H9 (cell line): ENCODE measurements at regions not wholly inside any gene's neighbourhood (a gene's known extent, or its start where the extent isn't known, plus 50 kb on each side); places are given as distances from the start of the nearest gene placed in this dataset.
A peak's percentile ranks its signal among the peaks of the same experiment; 100 is the strongest.

Source experiments
- DNase-seq: peaks from one replicate; pipeline ENCODE4 v3.0.0-alpha.2; 2017
- H2AFZ ChIP-seq: one replicate; pipeline ENCODE4 v1.6.1; 2013; ENCODE audit warnings: mild to moderate bottlenecking, low read length, control low read depth, moderate library complexity
- H2AK5ac ChIP-seq: 2 replicates; pipeline ENCODE4 v1.6.1; 2013; ENCODE audit warnings: low read length, control low read depth, mixed read lengths; ENCODE audit not compliant: insufficient read length
- H2BK120ac ChIP-seq: one replicate; pipeline ENCODE4 v1.6.1; 2013; ENCODE audit warnings: low read depth, mild to moderate bottlenecking, low read length, control low read depth, inconsistent platforms; ENCODE audit not compliant: poor library complexity, severe bottlenecking
- H2BK12ac ChIP-seq: 2 replicates; pipeline ENCODE4 v1.6.1; 2013; ENCODE audit warnings: low read length, control low read depth, mixed read lengths, low read depth; ENCODE audit not compliant: insufficient read length
- H2BK15ac ChIP-seq: 2 replicates; pipeline ENCODE4 v1.6.1; 2013; ENCODE audit warnings: low read depth, low read length, control low read depth
- H2BK20ac ChIP-seq: one replicate; pipeline ENCODE4 v1.6.1; 2013; ENCODE audit warnings: low read depth, mild to moderate bottlenecking, low read length, control low read depth, inconsistent platforms; ENCODE audit not compliant: poor library complexity, severe bottlenecking
- H2BK5ac ChIP-seq: 2 replicates; pipeline ENCODE4 v1.6.1; 2013; ENCODE audit warnings: low read length, control low read depth, mixed read lengths; ENCODE audit not compliant: insufficient read length
- H3K14ac ChIP-seq: 2 replicates; pipeline ENCODE4 v1.6.1; 2013; ENCODE audit warnings: low read length, control low read depth; ENCODE audit not compliant: insufficient read depth
- H3K18ac ChIP-seq: 2 replicates; pipeline ENCODE4 v1.6.1; 2013; ENCODE audit warnings: low read depth, mild to moderate bottlenecking, mixed read lengths, low read length, control low read depth; ENCODE audit not compliant: insufficient read length
- H3K23ac ChIP-seq: 2 replicates; pipeline ENCODE4 v1.6.1; 2013; ENCODE audit warnings: low read length, control low read depth, mixed read lengths, low read depth; ENCODE audit not compliant: insufficient read length
- H3K23me2 ChIP-seq: 2 replicates; pipeline ENCODE4 v1.6.1; 2013; ENCODE audit warnings: low read depth, mild to moderate bottlenecking, mixed read lengths, low read length, control low read depth; ENCODE audit not compliant: insufficient read length, poor library complexity, severe bottlenecking
- H3K27ac ChIP-seq: 2 replicates; pipeline ENCODE4 v1.5.1; 2013; ENCODE audit warnings: low read length, control low read depth, mixed read lengths, low read depth; ENCODE audit not compliant: insufficient read length
- H3K27me3 ChIP-seq: 2 replicates; pipeline ENCODE4 v1.6.1; 2013; ENCODE audit warnings: low read length, control low read depth, inconsistent platforms; ENCODE audit not compliant: insufficient read depth
- H3K4ac ChIP-seq: 2 replicates; pipeline ENCODE4 v1.6.1; 2013; ENCODE audit warnings: low read depth, mild to moderate bottlenecking, control low read depth, inconsistent platforms, low read length, moderate library complexity
- H3K4me1 ChIP-seq: 2 replicates; pipeline ENCODE4 v1.6.1; 2013; ENCODE audit warnings: low read length, control low read depth, inconsistent platforms; ENCODE audit not compliant: insufficient read depth
- H3K4me2 ChIP-seq: 2 replicates; pipeline ENCODE4 v1.6.1; 2013; ENCODE audit warnings: low read length, control low read depth, mixed read lengths; ENCODE audit not compliant: insufficient read length, insufficient read depth
- H3K56ac ChIP-seq: 2 replicates; pipeline ENCODE4 v1.6.1; 2013; ENCODE audit warnings: low read depth, mild to moderate bottlenecking, mixed read lengths, low read length, control low read depth; ENCODE audit not compliant: insufficient read length
- H3K79me1 ChIP-seq: 2 replicates; pipeline ENCODE4 v1.6.1; 2013; ENCODE audit warnings: low read depth, mild to moderate bottlenecking, moderate library complexity, low read length, control low read depth, inconsistent platforms; ENCODE audit not compliant: insufficient read depth, poor library complexity, severe bottlenecking
- H3K79me2 ChIP-seq: 2 replicates; pipeline ENCODE4 v1.6.1; 2013; ENCODE audit warnings: low read length, control low read depth, inconsistent platforms; ENCODE audit not compliant: insufficient read depth
- H3K9ac ChIP-seq: 2 replicates; pipeline ENCODE4 v1.6.1; 2013; ENCODE audit warnings: low read length, control low read depth, mixed read lengths; ENCODE audit not compliant: insufficient read length; ENCODE audit errors: extremely low read depth
- H3K9me3 ChIP-seq: one replicate; pipeline ENCODE4 v1.6.1; 2013; ENCODE audit warnings: low read depth, low read length, inconsistent platforms; ENCODE audit not compliant: control insufficient read depth
- H3T11ph ChIP-seq: one replicate; pipeline ENCODE4 v1.6.1; 2013; ENCODE audit warnings: mild to moderate bottlenecking, low read length, control low read depth, inconsistent platforms
- H4K20me1 ChIP-seq: one replicate; pipeline ENCODE4 v1.6.1; 2013; ENCODE audit not compliant: control insufficient read depth, insufficient read length, insufficient read depth
- H4K5ac ChIP-seq: 2 replicates; pipeline ENCODE4 v1.6.1; 2013; ENCODE audit warnings: low read depth, mild to moderate bottlenecking, mixed read lengths, low read length, control low read depth; ENCODE audit not compliant: insufficient read length
- H4K8ac ChIP-seq: replicated peaks from 2 replicates; pipeline ENCODE4 v1.6.1; 2013; ENCODE audit warnings: low read length, control low read depth, mixed read lengths, low read depth; ENCODE audit not compliant: insufficient read length
- H4K91ac ChIP-seq: 2 replicates; pipeline ENCODE4 v1.6.1; 2013; ENCODE audit warnings: low read depth, mild to moderate bottlenecking, moderate library complexity, mixed read lengths, low read length, control low read depth; ENCODE audit not compliant: insufficient read length
- H3K27ac Mint-ChIP-seq, 3 experiments: 2 replicates in 2 of 3; 3 replicates in 1 of 3; pipeline ENCODE4 v1.8.0; 2020 to 2021; ENCODE audit warnings: mixed read lengths in 3 of 3, mild to moderate bottlenecking in 1 of 3, moderate library complexity in 1 of 3
- H3K27me3 Mint-ChIP-seq: 2 replicates; pipeline ENCODE4 v1.8.0; 2021; ENCODE audit warnings: low read depth, mild to moderate bottlenecking, moderate library complexity, mixed read lengths
- H3K36me3 Mint-ChIP-seq, 3 experiments: 2 replicates in 2 of 3; 3 replicates in 1 of 3; pipeline ENCODE4 v1.8.0; 2020 to 2021; ENCODE audit warnings: low read depth in 3 of 3, mixed read lengths in 3 of 3; ENCODE audit not compliant: insufficient read depth in 1 of 3
- H3K4me1 Mint-ChIP-seq, 2 experiments: 2 replicates each; pipeline ENCODE4 v1.8.0; 2020; ENCODE audit warnings: mixed read lengths in 2 of 2
- H3K4me3 Mint-ChIP-seq, 2 experiments: 2 replicates in 1 of 2; 3 replicates in 1 of 2; pipeline ENCODE4 v1.8.0; 2020 to 2021; ENCODE audit warnings: mild to moderate bottlenecking in 2 of 2, mixed read lengths in 2 of 2, moderate library complexity in 1 of 2
- H3K9me3 Mint-ChIP-seq, 2 experiments: 2 replicates in 1 of 2; 3 replicates in 1 of 2; pipeline ENCODE4 v1.8.0; 2020; ENCODE audit warnings: mild to moderate bottlenecking in 2 of 2, mixed read lengths in 2 of 2, moderate library complexity in 1 of 2
- CTCF ChIP-seq: fragments of 200-600 bp; sonication (generic); conservative IDR thresholded peaks from 3 replicates; pipeline ENCODE4 v1.8.0; 2021; ENCODE audit warnings: antibody characterized with exemption, mild to moderate bottlenecking
- WGBS: extraction: QIAGEN DNeasy Blood & Tissue Kit; methylation state at CpG from one replicate; pipeline ENCODE4 v1.1.7; 2013; ENCODE audit warnings: missing lambda C conversion rate, low lambda C conversion rate, mixed read lengths; ENCODE audit not compliant: insufficient read length; ENCODE audit errors: extremely low coverage; 5-methylcytosine and 5-hydroxymethylcytosine counted together

- H2AK5ac ChIP-seq: no peak overlapping the region
- Mint-ChIP-seq H3K4me3 (no peak overlapping the region), H3K27ac (no peak overlapping the region; a peak in 1 of 7 replicates), H3K27me3 (peaks cover 4% of the 10 kb centered on the region), H3K36me3 (no peaks in the 10 kb centered on the region; a peak in 1 of 7 replicates), H3K4me1 (peaks cover 27 to 33% of the 10 kb centered on the region in 2 experiments), H3K9me3 (no peaks in the 10 kb centered on the region; a peak in 1 of 5 replicates)
- no peak overlapping the region for H2BK5ac ChIP-seq
- no peak for DNase-seq
- H4K8ac ChIP-seq: no peak overlapping the region
- H3K27me3 ChIP-seq: no peaks in the 10 kb centered on the region
- H3K79me1 ChIP-seq: no peaks in the 10 kb centered on the region
- no peak overlapping the region for H2AFZ ChIP-seq
- H3K23me2 ChIP-seq: no peaks in the 10 kb centered on the region
- no peak overlapping the region for H3K4ac ChIP-seq
- no peak overlapping the region for H3K27ac ChIP-seq
- TF ChIP-seq CTCF: no peak
- WGBS: no CpG with 5 or more reads among the region's 18 CpGs
- no peak overlapping the region for H3K9ac ChIP-seq
- H3K79me2 ChIP-seq: no peaks in the 10 kb centered on the region
- H4K5ac ChIP-seq: no peak overlapping the region
- H3K4me2 ChIP-seq: no peak overlapping the region
- H2BK12ac ChIP-seq: no peak overlapping the region
- H3K18ac ChIP-seq: no peak overlapping the region
- H3K56ac ChIP-seq: no peak overlapping the region
- no peaks in the 10 kb centered on the region for H4K20me1 ChIP-seq
- no peak overlapping the region for H2BK120ac ChIP-seq
- H2BK15ac ChIP-seq: no peak overlapping the region
- H3K23ac ChIP-seq: no peak overlapping the region
- no peaks in the 10 kb centered on the region for H3K9me3 ChIP-seq
- H3K4me1 ChIP-seq: peaks cover 2% of the 10 kb centered on the region; the same call in 1 of the 2 replicates
- H2BK20ac ChIP-seq: no peak overlapping the region
- no peak overlapping the region for H3T11ph ChIP-seq
- H4K91ac ChIP-seq: no peak overlapping the region
- peak overlapping the region; percentile 40; the same call in 1 of the 2 replicates for H3K14ac ChIP-seq
These were observed 88.3 kb upstream of the HS6ST1 start for GRCh38 chr2:128406736-128407554.
